GM18519 (cell line): ENCODE measurements at regions not wholly inside any gene's neighbourhood (a gene's known extent, or its start where the extent isn't known, plus 50 kb on each side); places are given as distances from the start of the nearest gene placed in this dataset.
"Not testable (repeated sequence)": the region's sequence is repeated elsewhere in the genome, so short reads cannot be mapped to it uniquely, and the experiment has no call there.

Source experiments
- ATAC-seq: cut with Tn5 transposase; IDR thresholded peaks from one replicate; pipeline ENCODE4 v1.9.1; 2021; ENCODE audit warnings: mild to moderate bottlenecking, moderate library complexity; ENCODE audit not compliant: unreplicated experiment, low FRiP score

GRCh38 chr12:46981622-46982021, 97.8 kb upstream of the PCED1B start:
- no peak for ATAC-seq

- no peak for ATAC-seq
Measured at GRCh38 chr12:46982629-46983392, 96.6 kb upstream of the PCED1B start.

- no peak for ATAC-seq
Measured at GRCh38 chr12:46983393-46983793, 96.0 kb upstream of the PCED1B start.

DNA sequence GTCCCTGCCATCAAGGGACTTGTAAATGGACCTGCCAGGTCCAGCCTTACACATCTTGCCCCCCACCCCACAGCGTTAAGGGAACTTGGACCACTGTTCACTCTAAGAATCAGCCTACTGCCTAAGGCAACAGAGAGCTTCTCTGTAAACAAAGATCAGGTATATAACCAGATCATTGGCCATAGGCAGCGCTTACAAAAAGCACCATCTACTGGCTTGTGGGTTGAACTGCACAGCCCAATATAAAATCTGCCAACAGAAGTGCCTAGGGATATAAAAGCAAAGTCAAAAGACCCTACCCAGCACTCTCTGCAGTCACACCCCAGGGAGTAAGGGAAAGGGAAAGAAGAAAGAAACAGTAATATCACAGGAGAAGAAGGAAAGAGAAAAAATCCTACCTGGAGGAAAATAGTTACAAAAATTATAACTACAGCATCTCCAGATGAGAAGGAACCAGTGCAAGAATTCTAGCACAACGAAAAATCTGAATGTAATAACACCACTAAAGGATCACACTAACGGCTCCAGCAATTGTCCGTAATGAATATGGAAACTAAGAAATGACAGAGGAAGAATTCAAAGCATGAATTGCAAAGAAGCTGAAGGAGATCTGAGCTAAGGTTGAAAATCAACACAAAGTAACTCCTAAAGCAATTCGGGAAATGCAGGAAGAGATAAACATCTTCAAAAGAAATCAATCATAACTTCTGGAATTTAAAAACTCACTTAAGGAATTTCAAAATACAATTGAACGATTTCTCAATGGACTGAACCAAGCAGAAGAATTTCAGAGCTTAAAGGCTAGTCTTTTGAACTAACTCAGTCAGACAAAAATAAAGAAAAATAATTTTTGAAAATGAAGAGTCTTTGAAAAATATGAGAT, 95.2 kb upstream of the PCED1B start:
- ATAC-seq = peak; percentile 94

- ATAC-seq = no peak
Measured at GRCh38 chr12:46985816-46986215, 93.6 kb upstream of the PCED1B start.

DNA sequence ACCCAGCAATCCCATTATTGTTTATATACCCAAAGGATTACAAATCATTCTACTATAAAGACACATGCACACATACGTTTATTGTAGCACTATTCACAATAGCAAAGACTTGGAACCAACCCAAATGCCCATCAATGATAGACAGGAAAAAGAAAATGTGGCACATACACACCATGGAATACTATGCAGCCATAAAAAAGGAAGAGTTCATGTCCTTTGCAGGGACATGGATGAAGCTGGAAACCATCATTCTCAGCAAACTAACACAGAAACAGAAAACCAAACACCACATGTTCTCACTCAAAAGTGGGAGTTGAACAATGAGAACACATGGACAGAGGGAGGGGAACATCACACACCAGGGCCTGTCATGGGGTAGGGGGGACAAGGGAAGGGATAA, 91.3 kb upstream of the PCED1B start:
- not testable (repeated sequence) for ATAC-seq

- ATAC-seq = no peak
Measured at GRCh38 chr12:46990211-46990610, 89.2 kb upstream of the PCED1B start.

- not testable (repeated sequence) for ATAC-seq
Measured at GRCh38 chr12:46992051-46992450, 87.4 kb upstream of the PCED1B start.

DNA sequence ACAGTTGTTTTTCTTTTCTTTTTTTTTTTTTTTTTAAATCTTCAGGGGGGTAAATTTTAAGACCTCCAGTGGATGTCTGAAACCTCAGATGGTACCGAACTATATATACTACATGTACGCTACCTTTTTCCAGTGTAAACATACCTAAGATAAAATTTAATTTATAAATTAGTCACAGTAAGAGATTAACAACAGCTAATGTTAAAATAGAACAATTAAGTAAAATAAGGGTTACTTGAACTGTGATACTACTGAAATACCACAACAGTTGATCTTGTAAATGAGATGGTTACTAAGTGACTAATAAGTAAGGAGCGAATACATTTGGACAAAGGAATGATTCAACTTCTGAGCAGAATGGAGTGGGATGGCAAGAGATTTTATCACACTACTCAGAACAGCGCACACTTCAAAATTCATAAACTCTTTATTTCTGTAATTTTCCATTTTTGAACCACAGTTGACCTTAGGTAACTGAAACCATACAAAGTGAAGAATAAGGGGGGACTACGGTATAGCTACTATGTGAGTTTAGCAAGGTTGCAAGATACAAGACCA, 80.5 kb upstream of the PCED1B start:
- no peak for ATAC-seq

- ATAC-seq = no peak
Measured at GRCh38 chr12:47004634-47005033, 74.8 kb upstream of the PCED1B start.

DNA sequence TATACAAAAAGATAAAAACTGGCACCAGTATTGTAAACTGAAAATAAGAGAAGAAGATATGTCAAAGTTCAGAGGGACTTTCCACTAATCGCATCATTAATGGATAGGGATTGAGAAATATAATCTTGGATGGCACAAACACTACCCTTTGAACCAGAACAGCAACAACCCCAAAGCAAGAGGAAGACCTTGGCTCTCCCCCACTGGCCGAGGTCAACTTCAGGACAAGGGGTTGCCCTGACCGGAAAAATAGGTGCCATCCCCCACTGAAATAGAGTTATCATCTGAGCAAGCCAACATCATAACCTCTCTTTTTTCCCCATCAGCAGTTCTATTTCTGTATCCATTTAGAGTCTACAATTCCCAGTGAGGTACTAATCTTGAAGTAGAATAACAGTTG, 72.4 kb upstream of the PCED1B start:
- no peak for ATAC-seq

GRCh38 chr12:47012552-47012951, 66.9 kb upstream of the PCED1B start:
- ATAC-seq = no peak

DNA sequence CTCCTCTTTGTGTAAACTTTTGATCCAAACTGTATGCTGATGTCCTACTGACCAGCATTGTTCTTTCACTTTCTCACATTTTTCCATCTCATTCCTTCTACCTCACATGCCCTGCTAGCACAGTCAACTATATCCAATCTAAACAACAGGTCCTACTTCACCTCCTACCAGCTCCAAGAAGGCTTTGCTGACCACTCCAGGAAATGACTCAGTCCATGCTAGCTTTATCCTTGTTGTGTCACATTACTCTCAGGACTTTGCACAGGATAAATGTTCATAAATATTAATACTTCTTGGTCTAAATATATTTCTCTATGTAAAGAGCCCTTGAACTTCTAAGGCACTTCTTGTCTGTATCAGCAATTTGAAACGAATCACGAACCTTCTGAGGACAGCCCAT, 64.9 kb upstream of the PCED1B start:
- ATAC-seq = no peak

DNA sequence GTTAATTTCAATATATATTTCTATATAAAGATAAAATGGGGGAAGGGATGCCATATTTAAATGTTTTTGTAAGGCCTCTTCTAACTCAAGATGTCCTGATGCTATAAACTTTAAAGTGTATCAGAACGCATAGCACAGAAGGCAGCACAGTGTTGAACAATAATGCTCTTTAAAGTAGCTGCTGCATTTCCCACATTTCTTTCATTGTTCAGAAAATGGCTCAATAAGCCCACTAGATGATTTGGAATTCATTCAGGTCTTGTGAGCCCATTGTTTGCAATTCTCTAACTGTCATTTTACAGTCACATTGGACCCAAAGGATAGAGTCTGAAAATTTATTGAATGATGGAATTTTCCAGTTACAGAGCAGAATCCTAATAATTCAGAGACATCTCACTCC, 64.0 kb upstream of the PCED1B start:
- ATAC-seq = no peak

- no peak for ATAC-seq
Measured at GRCh38 chr12:47017041-47017713, 62.2 kb upstream of the PCED1B start.

GRCh38 chr12:47017901-47018475, 61.4 kb upstream of the PCED1B start:
- ATAC-seq = no peak

DNA sequence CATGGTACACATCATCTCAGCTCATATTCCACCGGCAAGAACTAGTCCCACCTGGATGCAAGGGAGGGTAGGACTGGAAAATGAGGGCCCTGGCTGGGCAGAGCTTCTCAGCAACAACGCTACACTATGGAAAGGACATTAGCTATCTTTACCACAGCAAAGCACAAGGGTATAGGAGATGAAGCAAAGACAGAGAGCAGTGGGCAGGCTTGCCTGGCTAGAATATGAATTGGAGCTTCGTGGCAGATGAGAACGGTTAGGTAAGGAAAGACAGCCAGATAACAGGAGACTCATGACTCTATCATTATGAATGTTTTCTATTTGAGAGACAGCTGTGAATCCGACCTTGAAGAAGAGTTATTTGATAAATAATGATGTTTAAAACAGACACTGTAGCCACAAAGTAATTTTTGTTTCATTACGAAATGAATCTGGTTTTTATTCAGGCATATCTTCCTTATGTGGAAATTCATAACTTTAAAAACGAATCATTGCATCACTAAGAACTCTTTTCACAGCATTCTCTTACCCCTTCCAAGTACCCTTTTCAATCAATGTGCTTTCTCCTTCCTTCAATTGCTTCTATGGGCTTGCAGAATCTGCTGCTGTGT, 59.1 kb upstream of the PCED1B start:
- ATAC-seq = no peak

GRCh38 chr12:47021298-47021697, 58.1 kb upstream of the PCED1B start:
- ATAC-seq = no peak

DNA sequence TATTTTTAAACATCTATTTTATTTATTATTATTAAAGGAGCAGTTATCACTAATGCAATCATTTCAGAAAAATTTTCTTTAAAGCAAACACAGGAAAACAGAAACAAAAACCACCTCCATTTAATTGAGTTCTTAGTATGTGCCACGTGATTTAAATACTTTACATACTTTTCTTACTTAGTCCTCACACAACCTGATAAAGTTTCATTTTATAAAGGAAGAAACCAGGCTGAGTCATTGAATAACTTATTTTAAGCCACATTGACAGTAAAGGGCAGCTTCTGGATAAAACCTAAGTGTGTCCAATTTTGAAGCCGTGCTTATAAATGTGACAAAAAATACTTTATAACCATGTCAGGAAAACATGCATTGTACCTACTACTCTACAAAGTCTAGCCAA, 57.1 kb upstream of the PCED1B start:
- ATAC-seq = no peak

DNA sequence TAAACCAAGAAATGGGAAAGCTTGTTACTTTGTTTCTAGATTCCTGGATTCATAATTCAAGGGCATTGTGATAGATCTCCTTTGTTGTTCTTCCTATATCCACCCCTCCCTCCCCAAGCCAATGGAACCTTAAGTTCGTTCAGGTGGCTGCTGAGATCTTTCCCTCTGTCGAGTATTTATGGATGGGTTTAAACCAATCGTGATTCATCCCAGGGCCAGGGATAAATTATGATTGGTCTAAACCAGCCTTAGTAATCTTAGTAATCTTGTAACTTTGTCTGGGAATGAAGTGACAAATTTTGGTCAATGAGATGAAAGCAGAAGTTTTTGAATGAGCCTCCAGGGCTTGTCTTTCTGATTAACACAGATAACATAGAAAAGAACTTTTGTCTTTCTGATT, 56.1 kb upstream of the PCED1B start:
- ATAC-seq = no peak
